ENCODE measurements at regions not wholly inside any gene's neighbourhood (a gene's known extent, or its start where the extent isn't known, plus 50 kb on each side); places are given as distances from the start of the nearest gene placed in this dataset.

GRCh38 chr11:28860893-28861292 is 752.7 kb downstream of the METTL15 start:
- TF ChIP-seq FOXA1 (IDR thresholded peaks at IDR 0.05) (no peak), L3MBTL2 (conservative IDR thresholded peaks at IDR 0.05) (no peak), SP1 (IDR thresholded peaks at IDR 0.05) (no peak), ARNT (IDR thresholded peaks at IDR 0.05) (no peak), TARDBP (IDR thresholded peaks at IDR 0.05) (no peak), BHLHE40 (IDR thresholded peaks at IDR 0.05; ENCODE audit: borderline replicate concordance) (no peak), HDGF (IDR thresholded peaks at IDR 0.05; ENCODE audit: borderline replicate concordance) (no peak), LEF1 (IDR thresholded peaks at IDR 0.05; ENCODE audit: borderline replicate concordance) (no peak), CTBP1 (IDR thresholded peaks at IDR 0.05; ENCODE audit: borderline replicate concordance) (no peak), SUZ12 (IDR thresholded peaks at IDR 0.05) (no peak), ELF4 (IDR thresholded peaks at IDR 0.05) (no peak), NFRKB (IDR thresholded peaks at IDR 0.05) (no peak), FOXK2 (IDR thresholded peaks at IDR 0.05) (no peak)
